ENCODE measurements at regions not wholly inside any gene's neighbourhood (a gene's known extent, or its start where the extent isn't known, plus 50 kb on each side); places are given as distances from the start of the nearest gene placed in this dataset.

- DNase-seq: no peak
- no peaks in the 10 kb centered on the region for H3K9me3 ChIP-seq (ENCODE audit: insufficient read depth, low read depth)
- peaks cover 98% of the 10 kb centered on the region for H3K27me3 ChIP-seq (ENCODE audit: insufficient read depth, low read depth)
- ChIA-PET POLR2A (ENCODE audit: unreplicated experiment) (no interaction called here), CTCF (interaction anchor here (0.5 kb wide), 1 partner anchor 157 kb away, joined by 3 read pairs; no protein-coding TSS in a partner anchor)
- no peaks in the 10 kb centered on the region for H3F3A ChIP-seq (ENCODE audit: insufficient read depth, low read depth)
- BruUV-seq (replicated peaks): no TSS peak
- no peaks in the 10 kb centered on the region for H3K36me3 ChIP-seq (ENCODE audit: low read depth)
- H3K9me2 ChIP-seq (ENCODE audit: insufficient read depth): no peaks in the 10 kb centered on the region
- no peak overlapping the region for H3K27ac ChIP-seq
- TF ChIP-seq CTCF (conservative IDR thresholded peaks at IDR 0.05): no peak; the same call in none of the 2 replicates
- no peak for TF ChIP-seq EZH2 (IDR thresholded peaks at IDR 0.05; ENCODE audit: low read depth)
- no peak overlapping the region for H3K4me3 ChIP-seq
- no peaks in the 10 kb centered on the region for H3K4me1 ChIP-seq (replicated peaks; ENCODE audit: insufficient read depth)
- H3K79me2 ChIP-seq (ENCODE audit: low read depth): no peaks in the 10 kb centered on the region
- intact Hi-C loops (cut with micrococcal nuclease; ENCODE audit: unreplicated experiment): loop anchor here (1.0 kb wide), 1 partner anchor 166 kb away; no protein-coding TSS in a partner anchor
- no peaks in the 10 kb centered on the region for H4K20me1 ChIP-seq (ENCODE audit: insufficient read depth)
- no peak overlapping the region for H3K4me2 ChIP-seq
- H2AFZ ChIP-seq: no peak overlapping the region
These were observed 88.8 kb downstream of the IRF8 start for GRCh38 chr16:85987750-85988078.

GRCh38 chr16:85988306-85988705 is 89.3 kb downstream of the IRF8 start:
- H3K4me1 ChIP-seq (replicated peaks; ENCODE audit: insufficient read depth): no peaks in the 10 kb centered on the region
- CTCF ChIA-PET: no interaction called here
- TF ChIP-seq EZH2 (IDR thresholded peaks at IDR 0.05; ENCODE audit: low read depth) (no peak), CTCF (conservative IDR thresholded peaks at IDR 0.05) (no peak)

GRCh38 chr16:85988723-85989313 is 89.9 kb downstream of the IRF8 start:
- Histone ChIP-seq H3F3A (ENCODE audit: insufficient read depth, low read depth) (no peaks in the 10 kb centered on the region), H3K4me3 (no peak overlapping the region), H4K20me1 (ENCODE audit: insufficient read depth) (no peaks in the 10 kb centered on the region), H3K36me3 (ENCODE audit: low read depth) (no peaks in the 10 kb centered on the region), H3K9me2 (ENCODE audit: insufficient read depth) (no peaks in the 10 kb centered on the region), H2AFZ (no peak overlapping the region), H3K9me3 (ENCODE audit: insufficient read depth, low read depth) (no peaks in the 10 kb centered on the region), H3K27me3 (ENCODE audit: insufficient read depth, low read depth) (peaks cover 98% of the 10 kb centered on the region), H3K79me2 (ENCODE audit: low read depth) (no peaks in the 10 kb centered on the region), H3K4me1 (replicated peaks; ENCODE audit: insufficient read depth) (no peaks in the 10 kb centered on the region), H3K27ac (no peak overlapping the region), H3K4me2 (no peak overlapping the region)
- POLR2A ChIA-PET (ENCODE audit: unreplicated experiment): no interaction called here
- DNase-seq: no peak
- CTCF ChIA-PET: no interaction called here
- no TSS peak for BruUV-seq (replicated peaks)
- TF ChIP-seq CTCF (conservative IDR thresholded peaks at IDR 0.05): no peak
- no peak for TF ChIP-seq EZH2 (IDR thresholded peaks at IDR 0.05; ENCODE audit: low read depth)
- intact Hi-C loops (cut with micrococcal nuclease; ENCODE audit: unreplicated experiment): no loop called here

More at GRCh38 chr16:85988306-85988705, 89.3 kb downstream of the IRF8 start:
- H4K20me1 ChIP-seq (ENCODE audit: insufficient read depth): no peaks in the 10 kb centered on the region
- H3K79me2 ChIP-seq (ENCODE audit: low read depth): no peaks in the 10 kb centered on the region
- H3K4me3 ChIP-seq: no peak overlapping the region
- no peaks in the 10 kb centered on the region for H3K9me2 ChIP-seq (ENCODE audit: insufficient read depth)
- H3F3A ChIP-seq (ENCODE audit: insufficient read depth, low read depth): no peaks in the 10 kb centered on the region
- no TSS peak for BruUV-seq (replicated peaks)
- H2AFZ ChIP-seq: no peak overlapping the region
- peaks cover 98% of the 10 kb centered on the region for H3K27me3 ChIP-seq (ENCODE audit: insufficient read depth, low read depth)
- no peak overlapping the region for H3K27ac ChIP-seq
- no peak for DNase-seq
- intact Hi-C loops (cut with micrococcal nuclease; ENCODE audit: unreplicated experiment): no loop called here
- no peaks in the 10 kb centered on the region for H3K9me3 ChIP-seq (ENCODE audit: insufficient read depth, low read depth)
- POLR2A ChIA-PET (ENCODE audit: unreplicated experiment): no interaction called here
- H3K4me2 ChIP-seq: no peak overlapping the region
- H3K36me3 ChIP-seq (ENCODE audit: low read depth): no peaks in the 10 kb centered on the region

All from PC-9 (cell line).